BE2C (cell line): ENCODE measurements at regions not wholly inside any gene's neighbourhood (a gene's known extent, or its start where the extent isn't known, plus 50 kb on each side); places are given as distances from the start of the nearest gene placed in this dataset.

Experiments used
- DNase-seq: peaks from one replicate; pipeline ENCODE4 v3.0.0-alpha.2; 2020
- H3K27me3 ChIP-seq: fragments of 250-450 bp; sonication (Bioruptor Pico); 2 replicates; pipeline ENCODE4 v1.5.1; 2020; ENCODE audit warnings: mild to moderate bottlenecking
- H3K36me3 ChIP-seq: fragments of 250-450 bp; sonication (Bioruptor Pico); 2 replicates; pipeline ENCODE4 v1.5.1; 2020; ENCODE audit warnings: mild to moderate bottlenecking
- H3K4me1 ChIP-seq: fragments of 250-450 bp; sonication (Bioruptor Pico); 2 replicates; pipeline ENCODE4 v1.5.1; 2020
- H3K4me3 ChIP-seq: 2 replicates; pipeline ENCODE4 v1.5.1; 2011; ENCODE audit warnings: low read depth, low read length
- H3K9me3 ChIP-seq: fragments of 250-450 bp; sonication (Bioruptor Pico); 2 replicates; pipeline ENCODE4 v1.5.1; 2020
- TF ChIP-seq, protein P1 (sequence below): IDR thresholded peaks from 2 replicates; pipeline ENCODE4 v1.5.1; 2012; ENCODE audit warnings: mild to moderate bottlenecking, low read depth, low read length

DNA sequence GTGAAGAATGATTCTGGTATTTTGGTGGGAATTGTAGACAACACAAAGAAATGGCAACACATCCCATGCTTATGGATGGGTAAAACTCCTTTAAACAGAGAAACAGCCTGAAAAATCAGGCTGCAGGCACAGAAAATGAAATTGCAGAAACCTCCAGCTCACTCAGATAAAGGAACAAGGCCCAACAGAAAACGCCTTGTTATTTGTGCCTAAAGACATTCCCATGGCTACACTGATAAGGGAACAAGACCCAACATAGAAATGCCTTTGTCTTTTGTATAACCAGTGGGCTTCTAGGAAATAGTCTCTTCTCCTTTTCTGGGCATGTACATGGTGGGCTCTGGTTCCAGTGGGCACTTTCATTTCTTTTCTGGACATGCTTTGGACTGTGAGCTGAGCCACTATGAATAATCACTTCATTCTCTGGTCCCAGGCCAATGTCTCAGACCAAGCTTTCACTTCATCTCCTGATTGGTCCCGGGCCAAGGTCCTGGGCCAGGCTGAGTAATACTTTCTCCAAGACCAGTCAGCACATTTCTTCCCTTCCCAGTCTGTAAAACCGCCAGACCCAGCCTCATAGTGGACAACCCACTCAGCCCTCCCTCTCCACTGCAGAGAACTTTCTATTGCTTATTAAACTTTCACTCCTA is 160.5 kb downstream of the TBX22 start:
- TF ChIP-seq, protein P1, sequence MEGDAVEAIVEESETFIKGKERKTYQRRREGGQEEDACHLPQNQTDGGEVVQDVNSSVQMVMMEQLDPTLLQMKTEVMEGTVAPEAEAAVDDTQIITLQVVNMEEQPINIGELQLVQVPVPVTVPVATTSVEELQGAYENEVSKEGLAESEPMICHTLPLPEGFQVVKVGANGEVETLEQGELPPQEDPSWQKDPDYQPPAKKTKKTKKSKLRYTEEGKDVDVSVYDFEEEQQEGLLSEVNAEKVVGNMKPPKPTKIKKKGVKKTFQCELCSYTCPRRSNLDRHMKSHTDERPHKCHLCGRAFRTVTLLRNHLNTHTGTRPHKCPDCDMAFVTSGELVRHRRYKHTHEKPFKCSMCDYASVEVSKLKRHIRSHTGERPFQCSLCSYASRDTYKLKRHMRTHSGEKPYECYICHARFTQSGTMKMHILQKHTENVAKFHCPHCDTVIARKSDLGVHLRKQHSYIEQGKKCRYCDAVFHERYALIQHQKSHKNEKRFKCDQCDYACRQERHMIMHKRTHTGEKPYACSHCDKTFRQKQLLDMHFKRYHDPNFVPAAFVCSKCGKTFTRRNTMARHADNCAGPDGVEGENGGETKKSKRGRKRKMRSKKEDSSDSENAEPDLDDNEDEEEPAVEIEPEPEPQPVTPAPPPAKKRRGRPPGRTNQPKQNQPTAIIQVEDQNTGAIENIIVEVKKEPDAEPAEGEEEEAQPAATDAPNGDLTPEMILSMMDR: no peak

DNA sequence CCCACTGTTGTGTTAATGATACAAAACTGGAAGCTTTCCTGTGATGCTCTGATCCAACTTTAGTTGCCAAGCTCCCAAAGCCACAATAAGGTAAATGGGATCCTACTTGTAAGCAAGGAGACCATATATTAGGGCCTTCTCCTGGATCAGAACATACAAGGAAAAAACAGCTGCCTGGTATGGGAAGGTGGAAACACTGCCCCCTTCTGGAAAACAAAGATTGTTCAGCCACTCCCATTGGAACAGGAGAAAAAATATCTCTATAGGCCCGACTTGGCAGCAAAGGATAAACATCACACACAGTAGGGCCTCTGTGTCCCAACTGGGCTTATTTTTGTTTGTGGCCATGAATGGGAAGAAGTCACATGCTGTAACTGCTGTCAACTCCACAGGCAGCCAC is 166.5 kb downstream of the TBX22 start:
- TF ChIP-seq, protein P1: peak; percentile 61
- no peaks in the 10 kb centered on the region for H3K4me1 ChIP-seq
- no peak overlapping the region for H3K4me3 ChIP-seq
- H3K36me3 ChIP-seq: no peaks in the 10 kb centered on the region
- H3K9me3 ChIP-seq: no peaks in the 10 kb centered on the region
- DNase-seq: peak; percentile 3
- no peaks in the 10 kb centered on the region for H3K27me3 ChIP-seq

More for the DNA sequence above, 160.5 kb downstream of the TBX22 start:
- no peaks in the 10 kb centered on the region for H3K27me3 ChIP-seq
- no peaks in the 10 kb centered on the region for H3K36me3 ChIP-seq
- H3K9me3 ChIP-seq: no peaks in the 10 kb centered on the region
- no peak overlapping the region for H3K4me3 ChIP-seq
- no peaks in the 10 kb centered on the region for H3K4me1 ChIP-seq
- DNase-seq: no peak

DNA sequence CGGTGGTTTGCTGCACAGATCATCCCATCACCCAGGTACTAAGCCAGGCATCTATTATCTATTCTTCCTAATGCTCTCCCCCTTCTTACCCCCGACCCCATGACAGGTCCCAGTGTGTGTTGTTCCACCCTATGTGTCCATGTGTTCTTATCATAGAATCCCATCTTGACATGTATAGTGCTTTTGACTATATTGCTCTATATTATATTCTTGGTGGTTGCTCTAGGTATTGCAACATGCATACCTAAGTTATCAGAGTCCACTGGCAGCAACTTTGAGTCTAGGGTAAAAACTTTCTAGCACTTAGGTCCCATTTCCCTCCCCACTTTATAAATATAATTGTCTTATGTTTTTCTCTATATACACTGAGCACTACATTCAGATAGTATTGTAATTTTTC is 170.3 kb downstream of the TBX22 start:
- Histone ChIP-seq H3K36me3 (no peaks in the 10 kb centered on the region), H3K9me3 (no peaks in the 10 kb centered on the region), H3K4me1 (no peaks in the 10 kb centered on the region), H3K4me3 (no peak overlapping the region), H3K27me3 (no peaks in the 10 kb centered on the region)
- DNase-seq: no peak
- TF ChIP-seq, protein P1: no peak; the same call in 1 of the 2 replicates

DNA sequence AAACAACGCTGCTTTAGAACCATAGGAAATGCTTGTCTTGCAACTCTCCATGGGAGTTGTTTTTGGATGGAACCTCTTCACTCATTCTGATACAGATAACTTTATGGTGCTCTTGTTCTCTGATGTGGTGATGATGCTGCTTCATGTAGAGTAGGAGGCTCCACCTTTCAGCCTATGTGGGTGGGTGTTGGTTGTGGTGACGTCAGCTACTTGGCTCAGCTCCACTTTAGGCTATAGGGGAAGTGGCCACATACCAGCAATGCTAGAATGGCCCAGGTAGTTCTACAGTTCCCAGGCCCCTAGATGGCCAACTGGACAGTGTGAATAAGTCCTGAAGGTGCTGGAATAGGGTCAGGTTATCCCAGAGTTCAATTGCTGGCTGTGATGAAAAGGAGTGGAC is 192.1 kb downstream of the TBX22 start:
- TF ChIP-seq, protein P1: no peak
- no peak for DNase-seq
- H3K4me3 ChIP-seq: no peak overlapping the region
- no peaks in the 10 kb centered on the region for H3K9me3 ChIP-seq
- H3K36me3 ChIP-seq: no peaks in the 10 kb centered on the region
- H3K27me3 ChIP-seq: no peaks in the 10 kb centered on the region
- H3K4me1 ChIP-seq: no peaks in the 10 kb centered on the region

DNA sequence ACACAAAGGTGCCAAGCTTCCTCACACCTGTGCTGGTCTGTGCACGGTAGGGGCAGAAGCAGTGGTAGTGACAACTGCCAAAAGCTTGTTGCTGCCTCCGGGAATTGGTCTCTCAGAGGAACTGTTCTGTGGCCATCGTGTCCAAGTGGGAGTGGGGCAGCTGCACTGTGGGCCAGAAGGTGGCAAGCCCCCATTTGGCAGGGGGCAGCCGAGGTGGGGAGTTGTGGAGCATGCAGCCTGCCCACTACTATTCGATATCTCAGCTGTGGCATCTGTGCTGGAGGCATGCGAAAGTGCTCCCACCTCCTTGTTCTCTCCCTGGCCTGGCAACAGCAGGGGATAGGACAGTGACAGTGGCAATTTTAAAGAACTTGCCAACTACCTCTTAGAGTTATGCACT is 192.8 kb downstream of the TBX22 start:
- TF ChIP-seq, protein P1: no peak
- H3K4me3 ChIP-seq: no peak overlapping the region
- H3K4me1 ChIP-seq: no peaks in the 10 kb centered on the region
- H3K27me3 ChIP-seq: no peaks in the 10 kb centered on the region
- H3K36me3 ChIP-seq: no peaks in the 10 kb centered on the region
- no peaks in the 10 kb centered on the region for H3K9me3 ChIP-seq
- no peak for DNase-seq

DNA sequence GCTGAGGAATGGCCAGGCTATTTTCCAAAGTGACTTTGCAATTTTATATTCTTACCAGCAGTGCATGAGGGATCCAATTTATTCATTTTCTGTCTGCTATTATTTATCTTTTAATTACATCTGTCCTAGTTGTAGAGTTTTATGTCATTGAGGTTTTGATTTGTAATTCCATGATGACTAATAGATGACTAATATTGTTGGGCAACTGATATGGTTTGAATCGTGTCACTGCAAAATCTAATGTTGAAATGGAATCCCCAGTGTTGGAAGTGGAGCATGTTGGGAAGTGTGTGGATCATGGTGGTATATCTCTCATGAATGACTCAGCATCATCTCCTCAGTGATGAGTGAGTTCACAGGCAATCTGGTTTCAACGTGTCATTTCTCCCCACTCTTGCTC is 201.5 kb downstream of the TBX22 start:
- Histone ChIP-seq H3K36me3 (no peaks in the 10 kb centered on the region), H3K9me3 (no peaks in the 10 kb centered on the region), H3K4me1 (no peaks in the 10 kb centered on the region), H3K27me3 (no peaks in the 10 kb centered on the region), H3K4me3 (no peak overlapping the region)
- no peak for DNase-seq
- TF ChIP-seq, protein P1: no peak
